GM19467 (cell line): ENCODE measurements at regions not wholly inside any gene's neighbourhood (a gene's known extent, or its start where the extent isn't known, plus 50 kb on each side); places are given as distances from the start of the nearest gene placed in this dataset.
A peak's percentile ranks its signal among the peaks of the same experiment; 100 is the strongest.

Experiments
- ATAC-seq: cut with Tn5 transposase; IDR thresholded peaks from one replicate; pipeline ENCODE4 v1.9.1; 2021; ENCODE audit warnings: mild to moderate bottlenecking, moderate library complexity; ENCODE audit not compliant: unreplicated experiment

DNA sequence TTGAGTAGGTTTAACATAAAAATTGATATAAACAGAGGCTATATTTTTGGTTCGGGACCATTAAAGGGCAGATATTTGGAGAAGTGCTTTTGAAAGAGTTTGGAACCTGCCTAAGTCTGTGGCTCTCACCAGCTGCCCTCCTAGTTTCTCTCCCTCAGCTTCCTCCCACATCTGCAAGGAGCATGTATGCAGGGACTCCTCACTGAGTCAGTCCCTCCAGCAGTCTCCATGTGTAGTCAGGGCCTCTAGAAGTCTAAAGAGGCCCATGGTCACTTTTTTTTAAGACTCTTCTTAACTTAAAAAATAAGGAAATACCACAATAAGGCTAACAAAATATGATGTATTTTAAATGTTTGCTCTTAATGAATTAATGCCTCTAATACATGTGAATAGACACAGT is 220.0 kb upstream of the TANK start:
- no peak for ATAC-seq

- ATAC-seq = peak; percentile 60
Measured at GRCh38 chr2:160940699-160941098, 219.5 kb upstream of the TANK start.

GRCh38 chr2:160941290-160941846 is 218.9 kb upstream of the TANK start:
- ATAC-seq = no peak

DNA sequence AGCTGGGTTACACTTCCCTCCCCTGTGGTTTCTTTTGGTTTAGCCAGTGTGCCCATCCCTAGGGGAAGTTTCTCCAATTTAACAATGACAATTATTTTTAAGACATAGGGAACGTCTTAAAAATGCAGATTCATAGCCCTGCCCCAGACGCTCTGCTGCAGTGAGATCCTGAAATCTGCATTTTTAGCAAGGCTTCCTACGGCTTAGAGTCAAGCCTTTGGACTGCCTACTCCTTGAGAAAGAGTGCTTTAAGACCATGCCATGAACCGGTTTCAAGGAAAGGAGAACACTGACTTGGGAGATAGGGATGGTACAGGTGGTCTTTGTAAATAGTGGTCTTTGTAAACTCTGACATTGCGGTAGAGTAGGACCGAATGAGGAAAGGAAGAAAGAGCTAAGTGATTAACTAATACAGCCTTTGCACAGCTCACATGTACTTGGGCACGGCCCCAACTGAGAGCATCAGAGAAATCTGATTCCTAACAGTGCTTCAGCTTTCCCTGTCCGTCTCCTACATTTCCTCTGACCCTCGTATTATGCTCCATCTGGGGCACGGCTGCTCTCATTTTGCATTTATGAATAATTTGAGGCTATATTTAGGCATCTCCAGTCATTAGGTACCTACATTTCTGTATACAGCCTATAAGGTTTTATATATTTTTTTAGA is 217.6 kb upstream of the TANK start:
- ATAC-seq = no peak

- no peak for ATAC-seq
Measured at GRCh38 chr2:160943414-160943813, 216.8 kb upstream of the TANK start.

GRCh38 chr2:160952464-160953254 is 207.6 kb upstream of the TANK start:
- no peak for ATAC-seq

- ATAC-seq = no peak
Measured at GRCh38 chr2:160955578-160955977, 204.7 kb upstream of the TANK start.

DNA sequence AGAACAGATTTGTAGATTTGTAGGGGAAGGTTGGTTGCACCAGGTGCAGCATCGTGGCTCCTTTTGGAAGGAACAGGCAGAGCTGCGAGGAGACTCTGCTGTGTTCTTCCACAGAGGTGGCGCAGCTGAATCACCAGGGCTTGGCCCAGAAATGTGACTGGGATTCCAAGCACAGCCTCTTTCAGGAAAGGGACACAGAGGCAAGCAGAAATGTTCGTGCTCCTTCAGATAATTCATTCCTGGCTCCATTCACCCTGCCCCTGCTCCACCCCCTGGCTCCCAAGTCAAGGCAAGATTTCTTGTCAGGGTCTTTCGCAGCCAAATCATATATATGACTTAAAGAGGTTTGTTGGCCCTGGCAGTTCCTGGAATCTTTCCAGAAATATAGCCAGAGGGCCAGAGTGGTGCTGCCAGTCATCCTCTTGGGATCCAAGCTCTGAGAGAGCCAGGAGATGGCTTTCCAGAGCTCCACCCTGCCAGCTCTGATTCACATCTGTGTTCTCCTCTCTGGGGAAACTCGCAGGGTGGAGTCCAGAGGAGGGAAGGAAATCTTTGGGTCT is 203.9 kb upstream of the TANK start:
- ATAC-seq = no peak

- ATAC-seq = no peak
Measured at GRCh38 chr2:160963957-160964356, 196.3 kb upstream of the TANK start.

DNA sequence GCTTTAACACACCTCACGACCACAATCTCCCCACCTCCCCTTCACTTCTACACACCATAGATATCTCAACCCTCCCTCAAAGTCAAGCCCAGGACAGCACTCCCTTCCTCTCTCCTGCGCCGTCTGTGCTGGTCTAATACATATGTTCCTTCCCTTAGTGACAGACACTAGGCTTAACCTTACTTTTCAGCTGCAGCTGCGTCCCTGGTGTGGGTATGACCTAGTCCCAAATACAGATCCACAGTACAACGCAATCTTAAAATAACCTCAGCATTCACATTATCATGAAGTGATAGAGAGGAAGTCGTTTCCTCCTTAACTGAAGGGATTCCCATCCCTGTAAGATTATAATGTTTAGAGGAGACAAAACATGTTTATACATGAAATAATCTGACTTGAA is 192.7 kb upstream of the TANK start:
- ATAC-seq = no peak

DNA sequence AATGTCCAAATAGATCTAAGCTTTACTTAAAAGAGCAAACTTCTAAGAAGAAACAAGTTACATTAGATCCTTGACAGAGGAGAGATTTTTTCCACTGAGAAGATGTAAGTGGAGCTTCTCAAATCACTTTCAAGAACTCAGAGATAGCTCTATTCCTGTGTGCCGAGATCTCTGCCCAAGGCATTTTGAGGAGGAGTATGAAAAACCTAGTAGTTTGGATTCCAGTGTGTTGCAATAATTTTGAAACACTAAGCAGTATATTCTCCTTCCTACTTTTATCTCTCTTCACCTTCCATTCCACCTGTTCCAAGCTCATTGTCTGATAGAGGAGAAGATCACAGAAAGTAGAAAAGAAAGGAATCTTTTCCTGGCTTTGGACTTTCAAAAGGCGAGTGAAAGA is 192.0 kb upstream of the TANK start:
- no peak for ATAC-seq

DNA sequence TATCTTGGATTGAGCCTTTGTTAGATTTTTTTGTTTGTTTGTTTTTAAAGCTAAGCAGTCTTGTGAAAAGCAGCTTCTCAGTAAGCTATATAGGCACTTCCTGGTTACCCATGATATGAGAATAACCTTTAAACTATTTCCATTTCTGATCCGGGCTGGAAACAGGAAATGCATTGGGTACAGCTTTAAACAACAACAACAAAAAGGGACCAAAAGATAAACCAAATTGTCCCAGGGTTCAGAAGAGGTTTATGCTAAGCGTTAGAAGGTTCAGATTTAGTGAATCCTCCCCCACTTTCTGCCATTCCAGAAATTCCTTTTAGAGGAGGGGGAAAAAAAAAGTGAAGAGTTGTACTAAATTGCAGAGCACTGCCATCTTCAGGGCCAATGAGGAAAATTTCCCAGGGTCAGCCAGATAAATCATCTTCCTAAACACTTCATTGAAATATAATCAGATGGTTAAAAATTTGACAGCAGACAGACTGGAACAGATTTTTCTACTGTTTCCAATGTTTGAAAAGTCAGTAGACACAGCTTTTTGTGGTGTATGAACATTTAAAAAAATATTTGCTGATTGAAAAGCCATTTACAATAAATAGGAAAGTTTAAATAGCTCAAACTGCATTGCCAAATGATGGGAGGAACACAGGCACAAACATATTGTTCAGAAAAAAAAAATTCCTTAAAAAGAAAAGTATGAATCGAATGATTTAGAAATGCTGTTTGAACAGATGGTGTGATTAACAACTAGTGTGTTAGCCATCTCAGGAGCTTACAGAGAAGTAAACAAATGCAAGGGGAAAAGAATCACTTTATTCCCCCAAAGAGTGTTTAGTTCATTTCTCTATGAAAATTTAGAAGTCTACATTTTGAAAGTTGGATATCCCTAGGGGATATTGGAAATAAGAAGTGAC is 189.9 kb upstream of the TANK start:
- ATAC-seq = no peak

DNA sequence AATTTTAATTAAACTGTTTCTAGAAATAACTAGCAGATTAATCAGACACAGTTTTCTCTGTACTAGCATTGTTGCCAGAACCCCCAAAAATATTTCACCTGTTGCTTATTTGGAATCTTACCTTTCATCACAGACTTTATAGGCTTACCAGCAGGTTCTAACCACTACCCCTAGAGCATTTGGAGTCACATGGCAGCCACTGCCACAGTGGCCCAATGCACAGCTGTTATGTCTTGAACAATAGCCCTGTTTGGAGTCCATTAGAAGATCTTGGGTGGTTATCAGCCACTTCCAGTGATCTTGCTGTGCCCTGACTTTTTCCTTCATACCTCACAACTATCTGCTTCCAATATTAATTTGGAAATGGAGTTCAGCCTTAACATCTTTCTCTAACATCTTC is 186.2 kb upstream of the TANK start:
- no peak for ATAC-seq

DNA sequence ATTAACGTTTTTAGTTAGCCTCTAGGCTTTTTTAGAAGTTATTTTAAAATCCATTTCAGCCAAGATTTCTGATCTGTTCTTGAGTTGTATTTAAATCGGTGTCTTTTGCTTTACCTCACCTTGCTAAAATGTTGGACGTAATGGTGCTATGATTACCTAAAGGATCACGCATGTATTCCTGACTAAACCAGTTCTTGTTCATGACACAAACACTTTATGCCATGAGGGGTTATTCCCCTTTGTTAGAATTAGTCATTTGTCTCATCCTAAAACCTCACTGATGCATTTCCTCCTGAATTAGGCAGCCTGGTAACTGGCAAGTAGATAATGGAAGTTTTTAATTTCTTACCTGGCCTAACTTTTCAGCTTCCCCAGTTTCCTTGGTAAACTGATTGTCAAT is 185.4 kb upstream of the TANK start:
- ATAC-seq = no peak

- no peak for ATAC-seq
Measured at GRCh38 chr2:160976797-160977196, 183.4 kb upstream of the TANK start.

GRCh38 chr2:160977376-160977775 is 182.9 kb upstream of the TANK start:
- ATAC-seq = no peak

DNA sequence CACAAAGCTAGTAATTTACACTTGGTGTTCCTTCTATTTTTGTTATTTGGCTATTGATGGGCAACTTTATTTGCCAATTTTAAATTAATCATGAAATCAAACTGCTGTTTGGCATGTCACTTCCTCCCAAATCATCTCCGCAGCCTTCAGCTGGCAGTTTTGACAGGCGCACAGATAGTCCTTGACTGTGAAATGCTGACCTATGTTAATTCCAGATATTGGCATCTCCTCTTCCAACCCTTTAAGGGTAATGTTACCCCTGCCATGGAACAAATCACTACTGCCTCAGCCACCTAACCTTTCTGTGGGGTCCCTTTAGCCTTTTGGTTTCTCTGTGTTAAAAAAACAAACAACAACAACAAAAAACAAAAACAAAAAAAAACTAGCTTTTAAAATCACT is 182.4 kb upstream of the TANK start:
- ATAC-seq = no peak

- no peak for ATAC-seq
Measured at GRCh38 chr2:160984426-160985077, 175.7 kb upstream of the TANK start.

GRCh38 chr2:160989778-160990177 is 170.4 kb upstream of the TANK start:
- ATAC-seq = no peak

- ATAC-seq = no peak
Measured at GRCh38 chr2:160993654-160994061, 166.6 kb upstream of the TANK start.
